ENCODE measurements at regions not wholly inside any gene's neighbourhood (a gene's known extent, or its start where the extent isn't known, plus 50 kb on each side); places are given as distances from the start of the nearest gene placed in this dataset.

DNA sequence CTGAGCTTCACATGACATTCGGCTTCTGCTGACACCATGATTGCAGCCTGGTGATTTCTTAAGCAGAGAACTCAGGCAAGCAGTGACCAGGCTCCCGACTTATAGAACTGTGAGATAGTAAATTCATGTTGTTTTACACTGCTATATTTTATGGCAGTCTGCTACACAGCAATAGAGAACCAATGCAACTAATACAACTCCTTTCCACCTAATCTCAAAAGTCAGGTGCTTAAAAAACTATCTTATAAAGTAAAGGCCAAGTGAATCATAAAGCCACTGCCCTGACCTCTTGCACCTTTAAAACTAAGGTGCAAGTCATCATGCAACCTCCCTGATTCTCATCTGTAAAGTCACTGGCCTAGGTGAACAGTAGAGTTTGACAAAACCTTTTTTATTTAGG, 95.3 kb upstream of the GLS start:
- Histone ChIP-seq H3K27ac (no peak overlapping the region), H3K4me3 (ENCODE audit: low read depth in 1 of 2, low read length in 1 of 2) (no peak overlapping the region), H3K4me1 (ENCODE audit: control insufficient read depth in 1 of 2, insufficient read depth in 1 of 2, low read depth in 1 of 2, low read length in 1 of 2) (no peaks in the 10 kb centered on the region), H3K27me3 (no peaks in the 10 kb centered on the region), H3K9me3 (no peaks in the 10 kb centered on the region), H3K36me3 (no peaks in the 10 kb centered on the region)
- TF ChIP-seq, protein P1, sequence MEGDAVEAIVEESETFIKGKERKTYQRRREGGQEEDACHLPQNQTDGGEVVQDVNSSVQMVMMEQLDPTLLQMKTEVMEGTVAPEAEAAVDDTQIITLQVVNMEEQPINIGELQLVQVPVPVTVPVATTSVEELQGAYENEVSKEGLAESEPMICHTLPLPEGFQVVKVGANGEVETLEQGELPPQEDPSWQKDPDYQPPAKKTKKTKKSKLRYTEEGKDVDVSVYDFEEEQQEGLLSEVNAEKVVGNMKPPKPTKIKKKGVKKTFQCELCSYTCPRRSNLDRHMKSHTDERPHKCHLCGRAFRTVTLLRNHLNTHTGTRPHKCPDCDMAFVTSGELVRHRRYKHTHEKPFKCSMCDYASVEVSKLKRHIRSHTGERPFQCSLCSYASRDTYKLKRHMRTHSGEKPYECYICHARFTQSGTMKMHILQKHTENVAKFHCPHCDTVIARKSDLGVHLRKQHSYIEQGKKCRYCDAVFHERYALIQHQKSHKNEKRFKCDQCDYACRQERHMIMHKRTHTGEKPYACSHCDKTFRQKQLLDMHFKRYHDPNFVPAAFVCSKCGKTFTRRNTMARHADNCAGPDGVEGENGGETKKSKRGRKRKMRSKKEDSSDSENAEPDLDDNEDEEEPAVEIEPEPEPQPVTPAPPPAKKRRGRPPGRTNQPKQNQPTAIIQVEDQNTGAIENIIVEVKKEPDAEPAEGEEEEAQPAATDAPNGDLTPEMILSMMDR (IDR thresholded peaks at IDR 0.05), result no peak

DNA sequence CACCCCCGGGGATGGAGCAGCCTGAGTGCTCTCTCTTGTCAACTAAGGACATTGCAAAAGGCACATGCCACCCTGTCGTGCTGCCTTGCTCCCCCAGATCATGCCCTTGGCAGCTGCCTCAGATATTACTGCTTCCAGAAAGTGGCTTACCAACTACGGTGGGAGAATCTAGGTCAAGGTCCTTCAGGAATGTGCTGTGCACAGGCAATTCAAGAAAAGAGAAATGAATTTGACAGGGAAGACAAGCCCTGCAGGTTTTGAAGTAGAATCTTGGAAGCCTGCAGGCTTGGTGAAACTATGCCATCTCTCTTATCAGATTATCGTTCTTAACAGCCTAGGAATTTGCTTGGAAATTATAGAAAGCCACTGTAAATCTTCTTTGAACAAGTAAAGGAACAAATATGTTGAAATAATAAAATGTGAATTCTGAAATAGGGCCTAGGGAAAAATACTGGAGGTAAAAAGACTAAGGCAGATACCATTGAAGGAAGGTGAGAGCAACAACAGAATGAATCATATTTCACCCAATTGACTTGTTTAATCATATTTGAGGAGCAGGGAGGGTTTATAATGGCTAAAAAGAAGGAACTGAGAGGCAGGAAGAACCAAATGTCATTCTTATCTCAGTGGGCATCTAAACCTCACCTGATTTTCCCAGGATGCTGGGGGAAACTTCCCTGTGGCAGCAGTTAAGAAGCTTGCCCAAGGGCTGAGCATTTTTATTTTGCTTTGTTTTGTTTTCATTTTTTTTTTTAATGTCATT, 94.0 kb upstream of the GLS start:
- H3K4me3 ChIP-seq (ENCODE audit: low read depth in 1 of 2, low read length in 1 of 2), result no peak overlapping the region
- H3K27ac ChIP-seq, result no peak overlapping the region
- no peaks in the 10 kb centered on the region for H3K4me1 ChIP-seq (ENCODE audit: control insufficient read depth in 1 of 2, insufficient read depth in 1 of 2, low read depth in 1 of 2, low read length in 1 of 2)
- H3K27me3 ChIP-seq, result no peaks in the 10 kb centered on the region
- TF ChIP-seq, protein P1 (IDR thresholded peaks at IDR 0.05), result no peak
- no peaks in the 10 kb centered on the region for H3K9me3 ChIP-seq
- no peaks in the 10 kb centered on the region for H3K36me3 ChIP-seq

DNA sequence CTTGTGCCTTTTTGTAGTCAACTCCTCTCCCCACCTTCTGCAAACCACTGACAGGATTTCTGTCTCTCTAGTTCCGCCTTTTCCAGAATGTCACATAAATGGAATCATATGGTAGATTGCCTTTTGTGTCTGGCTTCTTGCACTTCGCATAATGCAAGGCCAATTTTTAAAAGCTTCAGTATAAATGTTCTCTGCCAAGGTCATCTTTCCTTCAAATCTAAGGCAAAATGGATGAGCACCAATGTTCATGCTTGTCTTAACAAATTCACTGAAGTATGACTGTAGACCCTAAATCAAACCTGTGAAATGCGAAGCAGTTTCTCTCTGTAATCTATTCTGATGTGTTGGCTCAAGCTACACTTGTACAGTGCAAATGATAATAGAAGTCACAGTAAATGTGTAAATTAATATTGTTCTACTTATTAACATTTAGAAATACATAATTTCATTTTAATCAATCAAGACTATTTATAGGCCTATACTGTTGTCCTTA, 92.8 kb upstream of the GLS start:
- no peaks in the 10 kb centered on the region for H3K4me1 ChIP-seq (ENCODE audit: control insufficient read depth in 1 of 2, insufficient read depth in 1 of 2, low read depth in 1 of 2, low read length in 1 of 2)
- TF ChIP-seq, protein P1 (IDR thresholded peaks at IDR 0.05), result no peak
- H3K4me3 ChIP-seq (ENCODE audit: low read depth in 1 of 2, low read length in 1 of 2), result no peak overlapping the region
- H3K9me3 ChIP-seq, result no peaks in the 10 kb centered on the region
- H3K36me3 ChIP-seq, result no peaks in the 10 kb centered on the region
- H3K27ac ChIP-seq, result no peak overlapping the region
- H3K27me3 ChIP-seq, result no peaks in the 10 kb centered on the region

DNA sequence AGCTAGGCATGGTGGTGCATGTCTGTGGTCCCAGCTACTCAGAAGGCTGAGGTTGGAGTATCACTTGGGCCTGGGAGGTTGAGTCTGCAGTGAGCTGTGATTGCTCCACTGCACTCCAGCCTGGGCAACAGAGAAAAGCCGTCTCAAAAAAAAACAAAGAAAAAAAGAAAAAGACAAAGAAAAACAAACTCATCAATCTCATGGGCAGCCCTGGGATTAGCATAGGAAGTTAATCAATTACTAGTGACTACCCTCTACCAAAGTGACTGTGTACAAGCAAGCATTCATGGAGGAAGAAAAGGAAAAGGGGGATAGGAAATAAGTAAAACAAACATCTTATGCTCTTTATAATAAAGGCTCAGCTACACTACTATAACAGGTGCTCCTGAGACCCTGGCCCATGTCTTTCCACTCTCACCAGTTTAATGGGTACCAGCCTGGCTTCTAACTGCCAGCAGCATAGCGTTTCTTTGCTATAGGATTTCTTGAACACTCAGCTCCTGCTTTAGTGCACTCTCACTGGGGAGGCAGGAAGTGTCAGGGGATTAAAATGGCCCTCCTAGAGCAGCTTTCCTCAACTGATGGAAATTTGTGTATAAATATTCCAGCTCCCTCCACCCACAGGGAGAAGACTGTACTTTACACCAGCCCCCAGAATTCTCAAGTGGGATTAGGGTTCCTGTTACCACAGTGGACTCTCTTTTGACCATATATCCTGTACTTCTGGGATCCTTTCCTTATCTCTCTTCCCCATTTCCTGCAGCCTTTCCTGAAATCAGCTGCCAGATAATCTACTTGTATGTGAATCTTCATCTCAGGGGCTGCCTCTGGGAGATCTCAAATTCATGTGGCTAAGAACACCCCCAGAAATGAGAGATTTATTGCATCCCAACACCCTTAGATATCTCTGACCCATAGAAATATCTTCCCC, 91.3 kb upstream of the GLS start:
- H3K4me1 ChIP-seq (ENCODE audit: control insufficient read depth in 1 of 2, insufficient read depth in 1 of 2, low read depth in 1 of 2, low read length in 1 of 2), result no peaks in the 10 kb centered on the region
- TF ChIP-seq, protein P1 (IDR thresholded peaks at IDR 0.05), result no peak
- no peaks in the 10 kb centered on the region for H3K27me3 ChIP-seq
- no peak overlapping the region for H3K4me3 ChIP-seq (ENCODE audit: low read depth in 1 of 2, low read length in 1 of 2)
- no peak overlapping the region for H3K27ac ChIP-seq
- H3K9me3 ChIP-seq, result no peaks in the 10 kb centered on the region
- H3K36me3 ChIP-seq, result no peaks in the 10 kb centered on the region

DNA sequence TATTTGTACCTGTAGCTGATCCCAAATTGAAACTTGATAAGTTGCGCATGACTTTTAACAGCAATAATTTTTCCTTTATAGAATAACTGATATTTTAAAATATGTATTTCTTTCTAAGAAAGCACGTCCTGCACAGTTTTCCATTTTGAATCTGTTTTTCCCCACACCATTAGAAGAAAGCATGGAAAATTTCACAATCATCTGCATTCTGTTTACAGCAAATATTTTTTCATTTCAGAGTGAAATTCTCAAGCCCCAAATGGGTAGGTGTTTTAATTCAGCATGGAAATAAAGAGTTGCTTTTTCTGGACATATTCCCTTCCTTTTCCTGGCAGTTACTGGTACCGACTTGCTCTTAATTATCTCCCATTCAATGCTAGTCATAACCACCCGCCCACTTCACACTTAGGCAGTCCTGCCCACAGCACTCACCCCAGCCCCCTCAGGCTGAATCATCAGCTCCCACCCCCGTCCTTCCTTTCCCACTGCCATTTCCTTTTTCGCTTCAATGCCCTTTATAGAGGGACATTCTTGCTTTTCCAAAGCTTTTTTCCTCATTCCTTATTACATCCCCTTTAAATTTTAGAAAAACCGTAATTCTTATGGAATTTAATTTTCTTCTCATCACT, 89.2 kb upstream of the GLS start:
- TF ChIP-seq, protein P1 (IDR thresholded peaks at IDR 0.05), result no peak
- Histone ChIP-seq H3K36me3 (no peaks in the 10 kb centered on the region), H3K27me3 (no peaks in the 10 kb centered on the region), H3K27ac (no peak overlapping the region), H3K9me3 (no peaks in the 10 kb centered on the region), H3K4me3 (ENCODE audit: low read depth in 1 of 2, low read length in 1 of 2) (no peak overlapping the region), H3K4me1 (ENCODE audit: control insufficient read depth in 1 of 2, insufficient read depth in 1 of 2, low read depth in 1 of 2, low read length in 1 of 2) (no peaks in the 10 kb centered on the region)

Data from neutrophil (primary cell).